Stomach (tissue), 4 donors: ENCODE measurements at regions not wholly inside any gene's neighbourhood (a gene's known extent, or its start where the extent isn't known, plus 50 kb on each side); places are given as distances from the start of the nearest gene placed in this dataset.

ENCODE experiments used
- CTCF ChIP-seq, 7 experiments: fragments of 450-650 bp in 4 of 7; fragments of 200-600 bp in 3 of 7; sonication (generic) in 3 of 7; IDR thresholded peaks; one replicate each; pipeline ENCODE4 v1.5.1; 2016 to 2019; ENCODE audit warnings: antibody characterized with exemption in 7 of 7, control low read depth in 2 of 7, mild to moderate bottlenecking in 1 of 7
- EP300 ChIP-seq: sonication (generic); formaldehyde crosslinking; IDR thresholded peaks from one replicate; pipeline ENCODE4 v1.6.1; 2017; ENCODE audit warnings: antibody characterized with exemption
- POLR2A ChIP-seq, 4 donors: fragments of 450-650 bp; IDR thresholded peaks; one replicate each; pipeline ENCODE4 v1.6.1; 2016; ENCODE audit warnings: antibody characterized with exemption in 4 of 4, control low read depth in 2 of 4, mild to moderate bottlenecking in 1 of 4, moderate library complexity in 1 of 4
- POLR2AphosphoS5 ChIP-seq, 3 donors: sonication (generic); formaldehyde crosslinking; IDR thresholded peaks; one replicate each; pipeline ENCODE4 v1.6.1; 2016; ENCODE audit warnings: antibody characterized with exemption in 3 of 3

GRCh38 chr11:128022761-128023160 lies 564.6 kb downstream of the ETS1 start:
- TF ChIP-seq POLR2A (IDR thresholded peaks at IDR 0.05) (no peak), CTCF (IDR thresholded peaks at IDR 0.05) (no peak), EP300 (no peak), POLR2AphosphoS5 (IDR thresholded peaks at IDR 0.05) (no peak)
